HCT116 (cell line): ENCODE measurements at regions not wholly inside any gene's neighbourhood (a gene's known extent, or its start where the extent isn't known, plus 50 kb on each side); places are given as distances from the start of the nearest gene placed in this dataset.

Source experiments
- ATAC-seq: fragments of 200-7000 bp; cut with Tn5 transposase; 2 replicates; pipeline ENCODE4 v1.9.1; 2020; ENCODE audit warnings: mild to moderate bottlenecking, moderate library complexity
- BruUV-seq: library from RNA; stranded (reverse); fragments of 400-500 nt; replicated peaks from 2 replicates; lab custom pipeline; 2021; lab: Mats Ljungman, UMichigan
- CTCF ChIA-PET: fragments of 300-600 bp; sonication (Branson Sonifier 250); formaldehyde crosslinking; loops from one replicate; lab custom pipeline; 2021; ENCODE audit warnings: antibody characterized with exemption; lab: Charles Lee
- POLR2A ChIA-PET: fragments of 300-600, 350-600 bp; sonication (Branson Sonifier 250); formaldehyde crosslinking; loops from one replicate; lab custom pipeline; 2021; ENCODE audit warnings: antibody characterized with exemption; lab: Charles Lee
- RAD21 ChIA-PET, 2 experiments: fragments of 300-600 bp; sonication (Branson Sonifier 250); formaldehyde crosslinking; loops; one replicate each; lab custom pipeline; 2023; ENCODE audit warnings: low total read pairs in 2 of 2; ENCODE audit not compliant: uncharacterized antibody in 2 of 2, unreplicated experiment in 2 of 2, low non-redundant PET in 1 of 2; lab: Charles Lee
- DNase-seq: peaks from one replicate; pipeline ENCODE4 v3.0.0-alpha.2; 2010; ENCODE audit warnings: low read depth, low spot score
- H2AFZ ChIP-seq: fragments of 200-600 bp; shearing (Covaris generic), sonication (generic); 2 replicates; pipeline ENCODE4 v1.6.1; 2017; ENCODE audit warnings: low read depth, mixed run types, mixed read lengths, antibody characterized with exemption, low read length; ENCODE audit not compliant: poor library complexity, severe bottlenecking
- H3K27ac ChIP-seq: 2 replicates; pipeline ENCODE4 v1.5.1; 2012; ENCODE audit warnings: low read depth, low read length
- H3K27me3 ChIP-seq: fragments of 200-600 bp; sonication (generic); 2 replicates; pipeline ENCODE4 v1.6.1; 2016; ENCODE audit warnings: mixed run types, low read length, mixed read lengths; ENCODE audit not compliant: insufficient read depth
- H3K36me3 ChIP-seq, 2 experiments: fragments of 200-500 bp in 1 of 2; fragments of 200-600 bp in 1 of 2; sonication (Bioruptor generic) in 1 of 2; sonication (generic) in 1 of 2; 2 replicates each; pipeline versions ENCODE4 v1.5.1 to v1.6.1; 2014 to 2016; ENCODE audit warnings: low read length in 2 of 2, inconsistent platforms in 1 of 2, mixed read lengths in 1 of 2, mixed run types in 1 of 2; ENCODE audit not compliant: insufficient read depth in 2 of 2, control insufficient read depth in 1 of 2
- H3K4me1 ChIP-seq, 2 experiments: fragments of 200-600 bp in 1 of 2; sonication (generic) in 1 of 2; 2 replicates each; pipeline versions ENCODE4 v1.5.1 to v1.6.1; 2012 to 2017; ENCODE audit warnings: low read length in 2 of 2, inconsistent platforms in 1 of 2, mild to moderate bottlenecking in 1 of 2, mixed read lengths in 1 of 2, mixed run types in 1 of 2, moderate library complexity in 1 of 2; ENCODE audit not compliant: insufficient read depth in 2 of 2, control insufficient read depth in 1 of 2
- H3K4me2 ChIP-seq: fragments of 200-600 bp; sonication (generic); 2 replicates; pipeline ENCODE4 v1.6.1; 2017; ENCODE audit warnings: mixed run types, low read length, mixed read lengths
- H3K4me3 ChIP-seq, 2 experiments: fragments of 200-600 bp in 1 of 2; sonication (generic) in 1 of 2; replicated peaks in 1 of 2; 2 replicates each; pipeline ENCODE4 v1.5.1; 2011 to 2016; ENCODE audit warnings: low read length in 2 of 2, control low read depth in 1 of 2, low read depth in 1 of 2, mild to moderate bottlenecking in 1 of 2, mixed read lengths in 1 of 2, mixed run types in 1 of 2
- H3K79me2 ChIP-seq: fragments of 200-600 bp; sonication (generic); 2 replicates; pipeline ENCODE4 v1.6.1; 2017; ENCODE audit warnings: mild to moderate bottlenecking, mixed run types, low read length, moderate library complexity, mixed read lengths; ENCODE audit not compliant: insufficient read depth
- H3K9ac ChIP-seq: fragments of 200-600 bp; sonication (generic); 2 replicates; pipeline ENCODE4 v1.6.1; 2016; ENCODE audit warnings: low read length, mixed read lengths
- H3K9me2 ChIP-seq: fragments of 200-600 bp; sonication (generic), shearing (Covaris generic); 2 replicates; pipeline ENCODE4 v1.6.1; 2017; ENCODE audit warnings: mixed run types, mild to moderate bottlenecking, moderate library complexity; ENCODE audit not compliant: insufficient read depth
- H3K9me3 ChIP-seq, 2 experiments: fragments of 200-500 bp in 1 of 2; fragments of 200-600 bp in 1 of 2; sonication (Bioruptor generic) in 1 of 2; sonication (generic) in 1 of 2; 2 replicates each; pipeline ENCODE4 v1.6.1; 2014 to 2017; ENCODE audit warnings: low read length in 2 of 2, mixed read lengths in 2 of 2, inconsistent platforms in 1 of 2, low read depth in 1 of 2, mild to moderate bottlenecking in 1 of 2, mixed run types in 1 of 2, moderate library complexity in 1 of 2; ENCODE audit not compliant: control insufficient read depth in 1 of 2, insufficient read depth in 1 of 2
- H4K20me1 ChIP-seq: fragments of 200-600 bp; sonication (generic), shearing (Covaris generic); 2 replicates; pipeline ENCODE4 v1.6.1; 2017; ENCODE audit warnings: mixed run types, mild to moderate bottlenecking, moderate library complexity; ENCODE audit not compliant: insufficient read depth
- CTCF ChIP-seq, 3 experiments: fragments of 200-600 bp in 1 of 3; sonication (generic) in 1 of 3; IDR thresholded peaks in 2 of 3; conservative IDR thresholded peaks in 1 of 3; 2 replicates each; pipeline ENCODE4 v1.5.1; 2012 to 2017; ENCODE audit warnings: low read depth in 2 of 3, low read length in 2 of 3, antibody characterized with exemption in 1 of 3, borderline replicate concordance in 1 of 3, control low read depth in 1 of 3, mild to moderate bottlenecking in 1 of 3, mixed read lengths in 1 of 3, mixed run types in 1 of 3, moderate library complexity in 1 of 3; ENCODE audit not compliant: insufficient read depth in 1 of 3
- EZH2phosphoT487 ChIP-seq: fragments of 200-600 bp; IDR thresholded peaks from 2 replicates; pipeline ENCODE4 v1.6.1; 2018; ENCODE audit warnings: antibody characterized with exemption, borderline replicate concordance
- FOSL1 ChIP-seq: IDR thresholded peaks from 2 replicates; pipeline ENCODE4 v1.6.1; 2012; ENCODE audit warnings: low read depth
- JUND ChIP-seq: IDR thresholded peaks from 2 replicates; pipeline ENCODE4 v1.6.1; 2012
- MAX ChIP-seq: IDR thresholded peaks from 2 replicates; pipeline ENCODE4 v1.6.1; 2012
- POLR2A ChIP-seq: IDR thresholded peaks from 2 replicates; pipeline ENCODE4 v1.7.0; 2011; ENCODE audit warnings: borderline replicate concordance; ENCODE audit not compliant: insufficient read depth, insufficient read length; ENCODE audit errors: extremely low read depth
- SIN3A ChIP-seq: IDR thresholded peaks from 2 replicates; pipeline ENCODE4 v1.6.1; 2012; ENCODE audit warnings: low read depth
- SP1 ChIP-seq: IDR thresholded peaks from 2 replicates; pipeline ENCODE4 v1.6.1; 2012; ENCODE audit warnings: low read depth
- SRF ChIP-seq: IDR thresholded peaks from 2 replicates; pipeline ENCODE4 v1.6.1; 2012; ENCODE audit warnings: low read depth
- TCF7L2 ChIP-seq: IDR thresholded peaks from 2 replicates; pipeline ENCODE4 v1.7.0; 2011; ENCODE audit warnings: borderline replicate concordance, inconsistent platforms; ENCODE audit not compliant: insufficient read depth, insufficient read length; ENCODE audit errors: extremely low read depth
- YY1 ChIP-seq: IDR thresholded peaks from 2 replicates; pipeline ENCODE4 v1.6.1; 2011; ENCODE audit warnings: low read length, low read depth, moderate library complexity, mild to moderate bottlenecking; ENCODE audit not compliant: insufficient replicate concordance; ENCODE audit errors: extremely low read depth
- ZBTB33 ChIP-seq: IDR thresholded peaks from 2 replicates; pipeline ENCODE4 v1.6.1; 2011; ENCODE audit warnings: mild to moderate bottlenecking, low read length, moderate library complexity; ENCODE audit not compliant: insufficient replicate concordance; ENCODE audit errors: extremely low read depth
- ZFX ChIP-seq: fragments of 450-650 bp; IDR thresholded peaks from 2 replicates; pipeline ENCODE4 v1.6.1; 2017
- intact Hi-C: fragments of 100-400 bp; cut with micrococcal nuclease; formaldehyde crosslinking; loops from 2 replicates; pipeline ENCODE4 v1.10.0; 2022

GRCh38 chr10:58950618-58951017, 225.8 kb upstream of the PHYHIPL start:
- Histone ChIP-seq H4K20me1 (no peaks in the 10 kb centered on the region), H3K9me3 (no peaks in the 10 kb centered on the region), H3K27ac (no peak overlapping the region), H3K36me3 (no peaks in the 10 kb centered on the region), H3K4me1 (peaks cover 3 to 12% of the 10 kb centered on the region in 2 experiments; a peak in 3 of 4 replicates), H3K9ac (no peak overlapping the region), H3K27me3 (no peaks in the 10 kb centered on the region), H3K9me2 (no peaks in the 10 kb centered on the region), H3K4me3 (no peak overlapping the region), H3K4me2 (peak overlapping the region; percentile 47), H3K79me2 (no peaks in the 10 kb centered on the region), H2AFZ (no peak overlapping the region)
- peak; percentile 60 for ATAC-seq
- ChIA-PET POLR2A (no interaction called here), CTCF (no interaction called here), RAD21 (no interaction called here)
- DNase-seq, result peak; percentile 12
- no TSS peak for BruUV-seq
- intact Hi-C loops, result loop anchor here (5.0 to 10.0 kb wide), 5 partner anchors 166 to 884 kb away; no protein-coding TSS in a partner anchor
- no peak for TF ChIP-seq EZH2phosphoT487
- TF ChIP-seq SP1, result no peak; the same call in 1 of the 2 replicates
- no peak for TF ChIP-seq ZBTB33
- TF ChIP-seq YY1, result no peak
- TF ChIP-seq FOSL1, result peak; percentile 58; the same call in 1 of the 2 replicates
- TF ChIP-seq JUND, result peak; percentile 50; the same call in 1 of the 2 replicates
- TF ChIP-seq TCF7L2, result peak; percentile 37
- no peak for TF ChIP-seq POLR2A
- TF ChIP-seq SIN3A, result no peak
- TF ChIP-seq SRF, result no peak
- TF ChIP-seq CTCF (IDR thresholded peaks at IDR 0.05 in 2 of 3, conservative IDR thresholded peaks at IDR 0.05 in 1 of 3; ENCODE audit: borderline replicate concordance in 1 of 3, insufficient read depth in 1 of 3, low read depth in 2 of 3, low read length in 2 of 3), result no peak
- TF ChIP-seq MAX, result no peak
- TF ChIP-seq ZFX, result no peak
